ENCODE measurements at regions not wholly inside any gene's neighbourhood (a gene's known extent, or its start where the extent isn't known, plus 50 kb on each side); places are given as distances from the start of the nearest gene placed in this dataset.

DNA sequence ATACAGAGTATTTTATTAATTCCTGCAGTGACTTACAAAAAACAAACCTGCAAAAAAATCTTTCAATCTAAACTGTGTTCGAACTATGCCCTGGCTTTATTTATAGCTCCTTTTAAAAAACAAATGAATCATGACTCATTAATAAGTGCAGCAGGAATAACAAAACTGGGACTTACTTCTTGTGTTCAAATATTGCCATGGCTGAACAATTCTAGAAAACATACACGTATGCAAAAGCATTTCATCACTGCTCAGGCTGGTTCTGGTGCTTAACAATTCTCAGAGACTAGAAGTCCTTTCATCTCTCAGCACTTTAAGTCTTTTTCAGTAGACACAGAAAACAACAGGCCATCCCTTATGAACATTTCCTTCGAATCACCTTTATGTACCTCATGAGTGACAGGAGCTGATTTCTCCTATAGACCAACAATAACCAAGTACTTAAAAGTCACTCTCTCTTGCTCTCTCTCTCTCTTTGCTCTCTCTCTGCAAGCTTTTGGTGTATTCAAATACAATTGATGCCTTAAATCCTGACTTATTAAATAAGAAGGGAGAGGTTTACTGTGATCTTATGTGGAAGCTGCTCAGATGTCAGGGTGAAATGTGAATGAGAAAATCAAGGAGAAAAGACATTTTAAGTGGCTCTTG, 268.8 kb downstream of the TTC8 start:
- H3K27me3 ChIP-seq (ENCODE audit: control insufficient read depth in 1 of 2, insufficient read depth in 2 of 2, low read length in 2 of 2) = no peaks in the 10 kb centered on the region
- Mint-ChIP-seq H3K4me1 (ENCODE audit: low read depth) (no peaks in the 10 kb centered on the region), H3K9me3 (no peaks in the 10 kb centered on the region), H3K36me3 (ENCODE audit: low read depth) (no peaks in the 10 kb centered on the region), H3K27me3 (no peaks in the 10 kb centered on the region), H3K4me3 (no peak overlapping the region), H3K27ac (no peak overlapping the region)
- no peaks in the 10 kb centered on the region for H3K4me1 ChIP-seq (ENCODE audit: insufficient read depth, low read length)
- DNase-seq (no peak), ATAC-seq (ENCODE audit: poor library complexity) (no peak)
- CTCF ChIA-PET = no interaction called here
- POLR2A ChIA-PET = no interaction called here
- no peaks in the 10 kb centered on the region for H3K36me3 ChIP-seq (ENCODE audit: insufficient read depth, low read length)
- no peaks in the 10 kb centered on the region for H3K9me3 ChIP-seq (ENCODE audit: control insufficient read depth in 1 of 2, insufficient read depth in 1 of 2, low read length in 2 of 2)
- TF ChIP-seq, protein P1, sequence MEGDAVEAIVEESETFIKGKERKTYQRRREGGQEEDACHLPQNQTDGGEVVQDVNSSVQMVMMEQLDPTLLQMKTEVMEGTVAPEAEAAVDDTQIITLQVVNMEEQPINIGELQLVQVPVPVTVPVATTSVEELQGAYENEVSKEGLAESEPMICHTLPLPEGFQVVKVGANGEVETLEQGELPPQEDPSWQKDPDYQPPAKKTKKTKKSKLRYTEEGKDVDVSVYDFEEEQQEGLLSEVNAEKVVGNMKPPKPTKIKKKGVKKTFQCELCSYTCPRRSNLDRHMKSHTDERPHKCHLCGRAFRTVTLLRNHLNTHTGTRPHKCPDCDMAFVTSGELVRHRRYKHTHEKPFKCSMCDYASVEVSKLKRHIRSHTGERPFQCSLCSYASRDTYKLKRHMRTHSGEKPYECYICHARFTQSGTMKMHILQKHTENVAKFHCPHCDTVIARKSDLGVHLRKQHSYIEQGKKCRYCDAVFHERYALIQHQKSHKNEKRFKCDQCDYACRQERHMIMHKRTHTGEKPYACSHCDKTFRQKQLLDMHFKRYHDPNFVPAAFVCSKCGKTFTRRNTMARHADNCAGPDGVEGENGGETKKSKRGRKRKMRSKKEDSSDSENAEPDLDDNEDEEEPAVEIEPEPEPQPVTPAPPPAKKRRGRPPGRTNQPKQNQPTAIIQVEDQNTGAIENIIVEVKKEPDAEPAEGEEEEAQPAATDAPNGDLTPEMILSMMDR (IDR thresholded peaks at IDR 0.05) = no peak
- H3K4me3 ChIP-seq (ENCODE audit: low read length) = no peak overlapping the region
- H3K27ac ChIP-seq (ENCODE audit: low read depth in 1 of 2, low read length in 2 of 2) = no peak overlapping the region
- intact Hi-C loops (cut with DNase I, micrococcal nuclease) = no loop called here

DNA sequence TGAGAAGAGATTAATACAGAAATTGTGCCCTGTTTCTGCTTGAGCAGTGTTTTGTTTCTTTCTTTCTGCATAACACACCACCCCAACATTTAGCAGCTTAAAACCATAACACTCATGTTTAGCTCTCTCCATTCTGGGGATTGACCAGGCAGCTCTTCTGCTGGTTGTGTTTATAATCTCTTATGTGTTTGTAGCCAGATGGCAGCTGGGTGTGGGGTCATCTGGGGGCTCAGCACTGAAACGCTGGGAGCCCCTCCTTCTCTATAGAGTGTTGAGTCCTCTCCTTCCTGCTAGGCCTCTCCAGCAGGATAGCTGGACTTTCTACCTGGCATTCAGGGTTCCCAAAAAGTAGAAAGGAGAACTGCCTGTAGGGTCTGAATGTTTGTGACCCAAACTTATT, 270.6 kb downstream of the TTC8 start:
- Histone ChIP-seq H3K27ac (ENCODE audit: low read depth in 1 of 2, low read length in 2 of 2) (no peak overlapping the region), H3K27me3 (ENCODE audit: control insufficient read depth in 1 of 2, insufficient read depth in 2 of 2, low read length in 2 of 2) (no peaks in the 10 kb centered on the region), H3K4me1 (ENCODE audit: insufficient read depth, low read length) (no peaks in the 10 kb centered on the region), H3K4me3 (ENCODE audit: low read length) (no peak overlapping the region), H3K9me3 (ENCODE audit: control insufficient read depth in 1 of 2, insufficient read depth in 1 of 2, low read length in 2 of 2) (no peaks in the 10 kb centered on the region), H3K36me3 (ENCODE audit: insufficient read depth, low read length) (no peaks in the 10 kb centered on the region)
- TF ChIP-seq, protein P1 (IDR thresholded peaks at IDR 0.05) = no peak
- ChIA-PET POLR2A (no interaction called here), CTCF (no interaction called here)
- ATAC-seq (ENCODE audit: poor library complexity) (no peak), DNase-seq (no peak)
- Mint-ChIP-seq H3K4me3 (no peak overlapping the region), H3K27me3 (no peaks in the 10 kb centered on the region), H3K36me3 (ENCODE audit: low read depth) (no peaks in the 10 kb centered on the region), H3K27ac (no peak overlapping the region), H3K4me1 (ENCODE audit: low read depth) (no peaks in the 10 kb centered on the region), H3K9me3 (no peaks in the 10 kb centered on the region)
- intact Hi-C loops (cut with DNase I, micrococcal nuclease) = no loop called here

DNA sequence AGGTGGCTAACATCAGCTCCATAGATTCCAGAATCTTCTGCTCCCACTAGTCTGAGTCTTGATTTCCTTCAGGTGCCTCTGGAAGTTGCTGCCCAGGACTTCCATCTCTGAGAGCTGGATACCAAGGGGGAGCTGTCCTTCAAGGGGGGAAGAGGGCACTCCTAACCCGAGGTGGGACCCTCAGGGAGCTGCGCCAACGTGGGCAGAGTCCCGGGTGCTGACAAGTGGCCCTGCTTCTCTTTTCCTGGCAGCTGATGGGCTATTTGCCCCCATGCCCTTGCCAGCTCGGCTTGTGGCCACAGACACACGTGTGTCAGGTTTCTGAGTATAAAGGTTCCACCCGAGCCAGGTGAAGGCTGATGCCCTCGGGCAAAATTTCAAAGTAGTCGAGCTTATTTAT, 272.5 kb downstream of the TTC8 start:
- Histone ChIP-seq H3K4me3 (ENCODE audit: low read length) (no peak overlapping the region), H3K4me1 (ENCODE audit: insufficient read depth, low read length) (no peaks in the 10 kb centered on the region), H3K27me3 (ENCODE audit: control insufficient read depth in 1 of 2, insufficient read depth in 2 of 2, low read length in 2 of 2) (no peaks in the 10 kb centered on the region), H3K36me3 (ENCODE audit: insufficient read depth, low read length) (no peaks in the 10 kb centered on the region), H3K27ac (ENCODE audit: low read depth in 1 of 2, low read length in 2 of 2) (no peak overlapping the region), H3K9me3 (ENCODE audit: control insufficient read depth in 1 of 2, insufficient read depth in 1 of 2, low read length in 2 of 2) (no peaks in the 10 kb centered on the region)
- Mint-ChIP-seq H3K4me3 (no peak overlapping the region), H3K9me3 (no peaks in the 10 kb centered on the region), H3K27ac (no peak overlapping the region), H3K27me3 (no peaks in the 10 kb centered on the region), H3K36me3 (ENCODE audit: low read depth) (no peaks in the 10 kb centered on the region), H3K4me1 (ENCODE audit: low read depth) (no peaks in the 10 kb centered on the region)
- TF ChIP-seq, protein P1 (IDR thresholded peaks at IDR 0.05) = no peak
- no peak for DNase-seq
- no peak for ATAC-seq (ENCODE audit: poor library complexity)
- ChIA-PET POLR2A (no interaction called here), CTCF (no interaction called here)
- intact Hi-C loops (cut with DNase I, micrococcal nuclease) = no loop called here

Measured in CD4-positive, alpha-beta T cell (primary cell).